Omental fat pad (tissue), 3 donors: ENCODE measurements at regions not wholly inside any gene's neighbourhood (a gene's known extent, or its start where the extent isn't known, plus 50 kb on each side); places are given as distances from the start of the nearest gene placed in this dataset.

Experiments
- ATAC-seq: fragments of 150-250 bp; one replicate; pipeline ENCODE4 v1.9.1; 2016; ENCODE audit warnings: mild to moderate bottlenecking, moderate library complexity; ENCODE audit not compliant: low FRiP score
- DNase-seq: peaks from one replicate; pipeline ENCODE4 v3.0.0-alpha.2; 2019; ENCODE audit warnings: low spot score
- TF ChIP-seq, protein P1 (sequence below), 3 donors: fragments of 450-650 bp; IDR thresholded peaks; one replicate each; pipeline ENCODE4 v1.5.1; 2016 to 2017; ENCODE audit warnings: antibody characterized with exemption in 3 of 3, mild to moderate bottlenecking in 3 of 3, moderate library complexity in 2 of 3

DNA sequence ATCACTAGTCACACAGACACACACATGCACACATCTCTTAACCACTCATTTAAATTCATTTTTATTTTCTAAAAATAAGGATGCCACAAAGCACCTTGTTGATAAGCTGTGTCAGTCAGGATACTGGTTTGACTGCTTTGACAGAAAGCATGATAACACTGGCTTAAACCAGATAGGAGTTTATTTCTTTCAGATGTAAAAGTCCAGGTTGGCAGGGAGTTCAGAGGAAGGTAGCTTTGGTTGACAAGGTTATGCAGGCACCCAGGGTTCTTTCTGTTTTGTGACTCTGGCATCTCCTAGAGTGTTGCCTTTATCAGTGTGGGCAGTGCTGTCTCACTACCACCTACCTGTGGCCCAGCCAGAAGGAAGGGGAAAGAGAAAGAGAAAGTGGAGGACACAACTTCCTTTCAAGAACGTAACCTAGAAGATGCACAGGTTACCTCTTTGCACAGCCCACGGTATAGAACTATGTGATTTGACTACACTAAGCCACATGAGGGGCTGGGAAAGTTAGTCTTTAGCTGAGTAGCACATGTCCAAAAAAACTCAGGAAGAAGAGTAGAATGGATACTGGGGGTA lies 334.7 kb downstream of the OSTF1 start:
- no peak for ATAC-seq

DNA sequence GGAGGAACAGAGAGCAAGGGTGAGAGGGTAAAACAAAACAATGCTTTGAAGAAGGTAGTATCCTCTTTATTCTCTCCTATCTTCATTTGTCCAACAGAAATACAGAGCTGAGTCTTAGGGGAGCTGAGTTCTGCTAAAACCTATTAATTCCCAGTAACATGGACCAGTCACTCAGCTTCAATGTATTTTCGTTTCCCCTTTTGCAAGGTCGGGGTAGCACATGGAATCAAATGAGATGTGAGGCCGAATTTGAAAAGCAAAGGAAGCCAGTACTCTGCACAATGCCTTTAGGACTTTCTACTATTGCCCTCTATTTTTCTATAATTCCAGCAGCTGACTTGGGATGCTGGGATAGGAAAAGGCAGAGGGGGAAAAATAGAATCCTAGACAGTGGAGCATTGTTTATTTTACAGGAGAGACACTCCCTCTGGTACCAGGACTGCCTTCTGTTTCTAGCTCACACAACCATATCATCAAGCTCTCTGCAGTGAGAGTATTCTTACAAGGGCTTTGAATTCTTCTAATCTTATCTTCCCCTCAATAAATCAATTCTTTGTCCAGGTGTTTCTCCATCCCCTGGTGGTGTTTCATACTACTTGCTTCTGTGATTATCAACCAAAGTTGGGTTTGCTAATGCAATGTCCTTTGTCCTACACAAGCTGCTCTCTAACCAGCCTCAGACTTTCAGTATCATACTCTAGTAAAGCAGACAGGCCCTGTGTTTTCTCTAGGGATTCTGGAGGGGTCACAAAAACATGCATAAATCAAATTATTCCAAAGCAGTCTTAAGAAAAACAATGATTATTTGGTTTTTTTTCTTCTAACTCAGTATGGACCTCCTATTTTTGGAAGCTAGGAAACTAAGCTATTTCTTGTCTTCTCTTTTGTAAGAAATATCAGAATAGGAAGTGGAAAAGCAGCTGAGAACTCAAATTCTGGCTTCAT lies 341.5 kb downstream of the OSTF1 start:
- no peak for ATAC-seq
- DNase-seq: no peak
- TF ChIP-seq, protein P1, sequence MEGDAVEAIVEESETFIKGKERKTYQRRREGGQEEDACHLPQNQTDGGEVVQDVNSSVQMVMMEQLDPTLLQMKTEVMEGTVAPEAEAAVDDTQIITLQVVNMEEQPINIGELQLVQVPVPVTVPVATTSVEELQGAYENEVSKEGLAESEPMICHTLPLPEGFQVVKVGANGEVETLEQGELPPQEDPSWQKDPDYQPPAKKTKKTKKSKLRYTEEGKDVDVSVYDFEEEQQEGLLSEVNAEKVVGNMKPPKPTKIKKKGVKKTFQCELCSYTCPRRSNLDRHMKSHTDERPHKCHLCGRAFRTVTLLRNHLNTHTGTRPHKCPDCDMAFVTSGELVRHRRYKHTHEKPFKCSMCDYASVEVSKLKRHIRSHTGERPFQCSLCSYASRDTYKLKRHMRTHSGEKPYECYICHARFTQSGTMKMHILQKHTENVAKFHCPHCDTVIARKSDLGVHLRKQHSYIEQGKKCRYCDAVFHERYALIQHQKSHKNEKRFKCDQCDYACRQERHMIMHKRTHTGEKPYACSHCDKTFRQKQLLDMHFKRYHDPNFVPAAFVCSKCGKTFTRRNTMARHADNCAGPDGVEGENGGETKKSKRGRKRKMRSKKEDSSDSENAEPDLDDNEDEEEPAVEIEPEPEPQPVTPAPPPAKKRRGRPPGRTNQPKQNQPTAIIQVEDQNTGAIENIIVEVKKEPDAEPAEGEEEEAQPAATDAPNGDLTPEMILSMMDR (IDR thresholded peaks at IDR 0.05): no peak

More for the DNA sequence above, 334.7 kb downstream of the OSTF1 start:
- TF ChIP-seq, protein P1 (IDR thresholded peaks at IDR 0.05): no peak
- no peak for DNase-seq

DNA sequence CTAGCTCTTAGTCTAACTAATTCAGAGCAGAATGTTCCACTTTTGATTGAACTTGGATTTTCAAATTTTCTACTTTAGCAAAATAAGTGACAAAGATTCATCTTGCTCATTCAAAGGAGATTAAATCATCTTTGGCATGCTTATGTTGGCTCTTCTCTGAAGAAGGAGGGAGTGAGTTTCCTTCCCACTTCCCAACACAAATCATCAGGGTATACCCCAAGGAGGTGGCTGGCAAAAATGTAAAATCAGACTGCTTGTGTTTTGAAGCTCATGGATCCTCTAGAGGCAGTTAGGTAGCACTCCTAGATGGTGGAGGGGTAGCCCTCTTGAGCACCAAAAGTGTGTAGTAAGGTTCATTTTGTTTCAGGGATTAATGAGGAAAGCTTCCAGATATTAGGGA lies 343.1 kb downstream of the OSTF1 start:
- DNase-seq (no peak), ATAC-seq (no peak)
- TF ChIP-seq, protein P1 (IDR thresholded peaks at IDR 0.05): no peak

DNA sequence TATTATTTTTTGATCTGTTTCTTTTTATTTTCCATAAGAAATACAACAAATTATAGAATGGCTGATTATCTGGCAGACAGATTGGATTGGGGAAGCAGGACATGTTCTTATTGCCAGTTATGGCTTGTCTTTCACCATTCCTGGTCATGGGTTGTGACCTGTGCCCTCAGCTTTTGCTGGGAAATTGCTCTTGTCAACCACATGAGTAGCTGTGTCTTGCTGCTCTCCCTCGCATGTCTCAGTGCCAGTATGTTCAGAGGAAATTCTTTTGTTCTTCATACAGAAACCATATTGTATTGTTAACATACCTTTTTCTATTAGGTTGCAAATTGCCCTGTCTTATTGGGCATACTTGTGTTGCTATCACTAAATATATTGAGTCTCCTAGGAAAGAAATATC lies 344.1 kb downstream of the OSTF1 start:
- no peak for ATAC-seq
- DNase-seq: no peak
- TF ChIP-seq, protein P1 (IDR thresholded peaks at IDR 0.05): no peak

DNA sequence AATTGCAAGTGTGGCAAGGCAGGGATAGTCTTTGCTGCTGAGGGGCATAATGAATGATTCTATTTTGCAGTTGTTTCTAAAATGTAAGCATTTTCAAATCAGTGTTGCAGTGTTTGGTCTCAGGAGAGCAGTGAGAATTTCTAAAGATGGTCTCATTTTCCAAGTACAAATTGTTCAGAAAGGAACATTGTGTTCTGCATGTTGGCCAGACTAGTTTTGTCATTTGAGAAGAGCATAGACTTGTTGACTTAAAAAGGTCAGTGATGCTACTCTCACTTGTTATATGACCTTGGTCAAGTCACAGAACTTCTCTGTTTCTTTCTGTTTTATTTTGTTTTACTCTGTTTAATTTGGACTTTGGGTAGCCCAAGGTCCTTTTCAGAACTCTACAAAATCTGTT lies 344.6 kb downstream of the OSTF1 start:
- TF ChIP-seq, protein P1 (IDR thresholded peaks at IDR 0.05): no peak
- DNase-seq: no peak
- ATAC-seq: no peak

DNA sequence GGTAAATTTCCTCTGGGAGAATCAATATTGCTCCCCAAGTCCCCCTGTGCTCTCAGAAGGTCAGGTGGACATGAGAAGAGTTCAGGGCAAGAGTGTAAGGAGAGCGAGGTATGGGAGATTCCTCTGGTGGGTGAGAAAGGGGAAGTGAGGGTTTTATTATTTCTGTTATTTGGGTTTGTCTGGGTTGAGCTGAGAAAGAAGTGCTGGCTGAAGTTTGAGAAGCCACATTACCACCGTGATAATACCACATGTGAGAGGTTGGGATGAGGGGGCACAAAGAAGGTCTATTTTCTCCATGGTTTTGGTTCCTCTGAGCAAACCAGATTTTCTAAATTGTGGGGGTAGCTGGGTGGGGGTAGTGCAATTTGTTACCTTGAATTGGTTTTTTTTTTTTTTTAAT lies 350.4 kb downstream of the OSTF1 start:
- no peak for ATAC-seq
- DNase-seq: no peak
- TF ChIP-seq, protein P1 (IDR thresholded peaks at IDR 0.05): no peak
